Dendritic cell treated with granulocyte-macrophage colony-stimulating factor and Interleukin-4, amounts not matched to agents 40 ng/mL and 50 ng/mL, for 4 days (primary cell): ENCODE measurements at regions not wholly inside any gene's neighbourhood (a gene's known extent, or its start where the extent isn't known, plus 50 kb on each side); places are given as distances from the start of the nearest gene placed in this dataset.

Experiments used
- H3K27ac Mint-ChIP-seq: one replicate; pipeline ENCODE4 v1.8.0; 2022; ENCODE audit warnings: mild to moderate bottlenecking, mixed read lengths
- H3K27me3 Mint-ChIP-seq: one replicate; pipeline ENCODE4 v1.8.0; 2022; ENCODE audit warnings: mild to moderate bottlenecking, mixed read lengths
- H3K36me3 Mint-ChIP-seq: one replicate; pipeline ENCODE4 v1.8.0; 2022; ENCODE audit warnings: low read depth, mixed read lengths
- H3K4me1 Mint-ChIP-seq: one replicate; pipeline ENCODE4 v1.8.0; 2022; ENCODE audit warnings: low read depth, mixed read lengths
- H3K4me3 Mint-ChIP-seq: one replicate; pipeline ENCODE4 v1.8.0; 2022; ENCODE audit warnings: mild to moderate bottlenecking, moderate library complexity, mixed read lengths
- H3K9me3 Mint-ChIP-seq: one replicate; pipeline ENCODE4 v1.8.0; 2022; ENCODE audit warnings: mixed read lengths
- intact Hi-C: fragments of 100-400 bp; cut with micrococcal nuclease; formaldehyde crosslinking; loops from one replicate; pipeline ENCODE4 v1.15.0; 2022

DNA sequence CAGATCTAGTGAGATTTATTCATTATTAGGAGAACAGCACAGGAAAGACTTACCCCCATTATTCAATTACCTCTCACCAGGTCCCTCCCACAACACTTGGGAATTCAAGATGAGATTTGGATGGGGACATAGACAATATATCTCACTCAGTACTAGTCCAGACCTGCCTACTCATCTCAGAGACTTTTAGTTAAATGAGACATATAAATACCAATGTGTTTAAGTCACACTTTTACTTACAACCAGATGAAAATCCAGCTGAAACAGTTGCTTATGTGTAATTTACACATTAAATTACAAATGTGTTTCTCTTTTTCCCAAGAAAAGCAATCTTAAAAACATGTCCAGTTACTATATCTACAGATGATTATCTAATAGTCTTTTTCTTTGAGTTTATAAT, 1145.6 kb downstream of the KCNT2 start:
- H3K9me3 Mint-ChIP-seq = no peaks in the 10 kb centered on the region
- no peaks in the 10 kb centered on the region for H3K27me3 Mint-ChIP-seq
- intact Hi-C loops = no loop called here
- no peaks in the 10 kb centered on the region for H3K4me1 Mint-ChIP-seq
- H3K27ac Mint-ChIP-seq = no peak overlapping the region
- no peak overlapping the region for H3K4me3 Mint-ChIP-seq
- no peaks in the 10 kb centered on the region for H3K36me3 Mint-ChIP-seq

- Mint-ChIP-seq H3K9me3 (no peaks in the 10 kb centered on the region), H3K27me3 (no peaks in the 10 kb centered on the region), H3K36me3 (no peaks in the 10 kb centered on the region), H3K4me3 (no peak overlapping the region), H3K4me1 (no peaks in the 10 kb centered on the region), H3K27ac (no peak overlapping the region)
- intact Hi-C loops = no loop called here
Observed at GRCh38 chr1:195462152-195462551, 1146.1 kb downstream of the KCNT2 start.

DNA sequence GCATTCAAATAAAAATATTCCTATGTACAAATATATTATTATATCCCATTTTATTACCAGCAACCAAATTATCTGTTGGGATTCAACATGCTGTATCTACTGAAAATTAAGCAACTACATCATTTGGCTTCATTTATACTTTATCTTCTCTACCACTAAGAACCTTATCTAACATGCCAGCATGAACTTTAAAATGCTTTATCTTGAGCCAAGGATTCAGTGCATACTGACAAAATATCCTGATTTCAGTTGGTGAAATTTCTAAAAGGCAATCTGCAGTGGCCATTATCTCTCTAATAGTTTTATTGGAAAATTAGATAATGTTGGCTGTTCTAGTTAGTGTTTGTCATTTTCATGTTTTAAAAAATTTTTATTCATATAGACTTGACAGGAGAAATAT, 1149.9 kb downstream of the KCNT2 start:
- Mint-ChIP-seq H3K27ac (no peak overlapping the region), H3K36me3 (no peaks in the 10 kb centered on the region), H3K4me1 (no peaks in the 10 kb centered on the region), H3K4me3 (no peak overlapping the region), H3K9me3 (peaks cover 8% of the 10 kb centered on the region), H3K27me3 (no peaks in the 10 kb centered on the region)
- intact Hi-C loops = no loop called here

DNA sequence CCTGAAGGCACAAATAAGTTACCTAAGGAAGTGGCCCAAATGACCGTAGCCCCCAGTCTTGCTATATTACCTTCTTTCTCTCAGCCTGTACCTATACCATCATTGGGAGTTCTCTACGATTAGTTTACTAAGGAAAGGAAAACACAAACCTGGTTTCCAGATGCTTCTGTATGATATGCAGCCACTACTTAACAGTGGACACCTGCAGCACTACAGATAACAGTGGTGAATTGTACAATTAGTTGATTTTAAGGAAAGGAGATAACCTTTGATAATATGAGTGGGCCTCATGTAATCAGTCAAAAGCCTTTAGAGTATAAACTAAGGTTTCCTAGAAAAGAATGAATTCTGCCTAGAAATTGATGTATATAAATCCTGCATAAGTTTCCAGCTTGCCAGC, 1157.4 kb downstream of the KCNT2 start:
- H3K27ac Mint-ChIP-seq = no peak overlapping the region
- intact Hi-C loops = no loop called here

GRCh38 chr1:195439661-195440060, 1168.6 kb downstream of the KCNT2 start:
- no peaks in the 10 kb centered on the region for H3K27me3 Mint-ChIP-seq
- H3K4me3 Mint-ChIP-seq = no peak overlapping the region
- H3K9me3 Mint-ChIP-seq = peaks cover 5% of the 10 kb centered on the region
- no peaks in the 10 kb centered on the region for H3K4me1 Mint-ChIP-seq
- H3K36me3 Mint-ChIP-seq = no peaks in the 10 kb centered on the region
- intact Hi-C loops = no loop called here
- H3K27ac Mint-ChIP-seq = no peak overlapping the region

More for the DNA sequence above, 1157.4 kb downstream of the KCNT2 start:
- no peaks in the 10 kb centered on the region for H3K36me3 Mint-ChIP-seq
- no peaks in the 10 kb centered on the region for H3K4me1 Mint-ChIP-seq
- H3K9me3 Mint-ChIP-seq = peaks cover 30% of the 10 kb centered on the region
- no peak overlapping the region for H3K4me3 Mint-ChIP-seq
- H3K27me3 Mint-ChIP-seq = no peaks in the 10 kb centered on the region

GRCh38 chr1:195434566-195435203, 1173.6 kb downstream of the KCNT2 start:
- Mint-ChIP-seq H3K4me3 (no peak overlapping the region), H3K36me3 (no peaks in the 10 kb centered on the region), H3K9me3 (no peaks in the 10 kb centered on the region), H3K27ac (no peak overlapping the region), H3K4me1 (no peaks in the 10 kb centered on the region), H3K27me3 (no peaks in the 10 kb centered on the region)
- intact Hi-C loops = no loop called here

GRCh38 chr1:195430826-195431225, 1177.4 kb downstream of the KCNT2 start:
- Mint-ChIP-seq H3K36me3 (no peaks in the 10 kb centered on the region), H3K27me3 (no peaks in the 10 kb centered on the region), H3K9me3 (no peaks in the 10 kb centered on the region), H3K4me3 (no peak overlapping the region), H3K27ac (no peak overlapping the region), H3K4me1 (no peaks in the 10 kb centered on the region)
- intact Hi-C loops = no loop called here

GRCh38 chr1:195428927-195429326, 1179.3 kb downstream of the KCNT2 start:
- no peaks in the 10 kb centered on the region for H3K4me1 Mint-ChIP-seq
- no peaks in the 10 kb centered on the region for H3K27me3 Mint-ChIP-seq
- H3K4me3 Mint-ChIP-seq = no peak overlapping the region
- no peaks in the 10 kb centered on the region for H3K9me3 Mint-ChIP-seq
- no peak overlapping the region for H3K27ac Mint-ChIP-seq
- intact Hi-C loops = no loop called here
- H3K36me3 Mint-ChIP-seq = no peaks in the 10 kb centered on the region

- Mint-ChIP-seq H3K9me3 (peaks cover 16% of the 10 kb centered on the region), H3K4me3 (no peak overlapping the region), H3K4me1 (no peaks in the 10 kb centered on the region), H3K27ac (no peak overlapping the region), H3K27me3 (no peaks in the 10 kb centered on the region), H3K36me3 (no peaks in the 10 kb centered on the region)
- intact Hi-C loops = no loop called here
Observed at GRCh38 chr1:195415584-195415983, 1192.7 kb downstream of the KCNT2 start.

DNA sequence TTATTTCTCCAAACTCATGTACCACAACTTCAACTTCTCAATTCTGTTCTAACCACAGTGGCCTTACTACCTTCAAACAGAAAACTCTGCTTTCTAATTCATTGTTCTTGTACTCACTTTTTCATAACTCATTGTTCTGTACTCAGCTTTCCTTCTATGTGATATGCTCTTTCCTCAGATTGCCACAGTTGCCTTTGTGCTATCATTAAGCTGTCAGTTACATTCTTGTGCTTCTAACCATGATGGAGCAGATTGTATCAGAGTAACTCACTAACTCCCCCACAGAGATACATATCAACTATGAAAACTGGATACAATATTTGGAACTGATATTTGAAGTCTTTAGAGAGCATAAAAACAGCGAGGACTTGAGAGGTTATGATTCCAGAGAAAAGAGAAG, 1213.7 kb downstream of the KCNT2 start:
- Mint-ChIP-seq H3K4me1 (no peaks in the 10 kb centered on the region), H3K4me3 (no peak overlapping the region), H3K27ac (no peak overlapping the region), H3K27me3 (no peaks in the 10 kb centered on the region), H3K36me3 (no peaks in the 10 kb centered on the region), H3K9me3 (peaks cover 44% of the 10 kb centered on the region)
- intact Hi-C loops = no loop called here

DNA sequence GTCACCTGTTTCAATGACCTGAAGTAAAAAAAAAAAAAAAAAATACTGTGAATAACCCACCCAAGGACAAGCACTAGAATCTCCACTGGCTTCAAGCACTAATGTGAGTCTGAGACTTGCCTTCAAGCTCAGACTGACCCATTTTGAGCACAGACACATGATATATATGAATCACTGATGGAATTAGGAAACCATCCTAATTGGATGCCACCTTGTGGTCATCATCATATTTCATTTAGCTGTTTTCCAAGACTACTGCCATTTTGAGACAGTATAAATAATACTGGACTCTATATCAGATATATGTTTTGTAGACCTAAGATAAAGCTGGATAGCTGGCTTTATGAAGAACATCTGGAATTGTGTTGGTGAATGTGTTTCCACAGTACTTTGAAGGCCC, 1232.0 kb downstream of the KCNT2 start:
- intact Hi-C loops = no loop called here
- H3K4me3 Mint-ChIP-seq = no peak overlapping the region
- H3K27me3 Mint-ChIP-seq = no peaks in the 10 kb centered on the region
- H3K36me3 Mint-ChIP-seq = no peaks in the 10 kb centered on the region
- H3K9me3 Mint-ChIP-seq = no peaks in the 10 kb centered on the region
- H3K4me1 Mint-ChIP-seq = no peaks in the 10 kb centered on the region
- no peak overlapping the region for H3K27ac Mint-ChIP-seq

- Mint-ChIP-seq H3K27me3 (no peaks in the 10 kb centered on the region), H3K27ac (no peak overlapping the region), H3K36me3 (no peaks in the 10 kb centered on the region), H3K9me3 (no peaks in the 10 kb centered on the region), H3K4me3 (no peak overlapping the region), H3K4me1 (no peaks in the 10 kb centered on the region)
- intact Hi-C loops = no loop called here
Observed at GRCh38 chr1:195373856-195374255, 1234.4 kb downstream of the KCNT2 start.

DNA sequence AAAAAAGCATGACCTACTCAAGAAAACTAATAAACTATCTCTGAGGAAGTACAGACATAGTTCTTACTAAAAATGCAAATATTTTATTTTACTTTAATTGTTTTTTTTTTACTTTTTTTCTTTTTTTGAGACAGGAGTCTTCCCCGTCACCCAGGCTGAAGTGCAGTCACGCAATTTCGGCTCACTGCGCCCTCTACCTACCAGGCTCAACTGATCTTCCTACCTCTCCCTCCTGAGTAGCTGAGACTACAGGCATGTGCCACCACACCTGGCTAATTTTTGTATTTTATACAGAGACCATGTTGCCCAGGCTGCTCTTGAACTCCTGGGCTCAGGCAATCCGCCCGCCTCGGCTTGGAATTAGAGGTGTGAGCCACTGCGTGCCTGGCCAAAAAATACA, 1263.1 kb downstream of the KCNT2 start:
- Mint-ChIP-seq H3K27me3 (no peaks in the 10 kb centered on the region), H3K36me3 (no peaks in the 10 kb centered on the region), H3K27ac (no peak overlapping the region), H3K4me1 (no peaks in the 10 kb centered on the region), H3K9me3 (peaks cover 8% of the 10 kb centered on the region), H3K4me3 (no peak overlapping the region)
- intact Hi-C loops = no loop called here

- Mint-ChIP-seq H3K4me1 (no peaks in the 10 kb centered on the region), H3K9me3 (peaks cover 8% of the 10 kb centered on the region), H3K27ac (no peak overlapping the region), H3K36me3 (no peaks in the 10 kb centered on the region), H3K27me3 (no peaks in the 10 kb centered on the region), H3K4me3 (no peak overlapping the region)
- intact Hi-C loops = no loop called here
Observed at GRCh38 chr1:195337646-195338045, 1270.6 kb downstream of the KCNT2 start.

DNA sequence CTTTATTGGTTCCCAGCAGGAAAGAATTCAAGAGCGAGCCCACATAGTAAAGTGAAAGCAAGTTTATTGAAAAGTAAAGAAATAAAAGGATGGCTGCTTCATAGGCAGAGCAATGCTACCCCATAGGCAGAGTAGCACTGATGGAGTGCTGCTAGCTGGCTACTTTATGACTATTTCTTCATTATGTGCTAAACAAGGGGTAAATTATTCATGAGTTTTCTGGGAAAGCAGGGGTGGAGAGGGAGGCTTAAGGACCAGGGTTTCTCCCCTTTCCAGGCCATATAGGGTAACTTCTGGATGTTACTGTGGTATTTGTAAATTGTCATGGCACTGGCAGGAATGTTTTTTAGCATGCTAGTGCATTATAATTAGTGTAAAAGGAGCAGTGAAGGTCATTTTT, 1271.4 kb downstream of the KCNT2 start:
- Mint-ChIP-seq H3K9me3 (peaks cover 4% of the 10 kb centered on the region), H3K27me3 (no peaks in the 10 kb centered on the region), H3K4me1 (no peaks in the 10 kb centered on the region), H3K36me3 (no peaks in the 10 kb centered on the region), H3K27ac (no peak overlapping the region), H3K4me3 (no peak overlapping the region)
- intact Hi-C loops = no loop called here
